NCI-H2029 treated with DMSO at 0.1 percent for 48 hours (cell line): ENCODE measurements at regions not wholly inside any gene's neighbourhood (a gene's known extent, or its start where the extent isn't known, plus 50 kb on each side); places are given as distances from the start of the nearest gene placed in this dataset.

Source experiments
- DNase-seq: peaks from one replicate; lab custom pipeline; 2025; lab: John Stamatoyannopoulos, UW

- DNase-seq = no peak
Observed at GRCh38 chr6:113411011-113411410, 446.1 kb upstream of the MARCKS start.

- DNase-seq = no peak
Observed at GRCh38 chr6:113412589-113413357, 444.4 kb upstream of the MARCKS start.

GRCh38 chr6:113414511-113414910 is 442.6 kb upstream of the MARCKS start:
- DNase-seq = no peak

GRCh38 chr6:113416170-113416569 is 441.0 kb upstream of the MARCKS start:
- DNase-seq = no peak

- no peak for DNase-seq
Observed at GRCh38 chr6:113420290-113420689, 436.9 kb upstream of the MARCKS start.

GRCh38 chr6:113421997-113422396 is 435.1 kb upstream of the MARCKS start:
- DNase-seq = no peak

GRCh38 chr6:113423956-113424355 is 433.2 kb upstream of the MARCKS start:
- DNase-seq = no peak

- no peak for DNase-seq
Observed at GRCh38 chr6:113425977-113426660, 431.0 kb upstream of the MARCKS start.

GRCh38 chr6:113427617-113428016 is 429.5 kb upstream of the MARCKS start:
- no peak for DNase-seq

GRCh38 chr6:113428702-113429101 is 428.4 kb upstream of the MARCKS start:
- DNase-seq = no peak

GRCh38 chr6:113432521-113433334 is 424.4 kb upstream of the MARCKS start:
- no peak for DNase-seq

- no peak for DNase-seq
Observed at GRCh38 chr6:113433335-113433991, 423.7 kb upstream of the MARCKS start.

- no peak for DNase-seq
Observed at GRCh38 chr6:113434641-113435040, 422.5 kb upstream of the MARCKS start.

- DNase-seq = no peak
Observed at GRCh38 chr6:113437566-113437965, 419.6 kb upstream of the MARCKS start.

GRCh38 chr6:113439866-113440265 is 417.3 kb upstream of the MARCKS start:
- no peak for DNase-seq

GRCh38 chr6:113442040-113442439 is 415.1 kb upstream of the MARCKS start:
- DNase-seq = no peak

- no peak for DNase-seq
Observed at GRCh38 chr6:113445201-113445600, 411.9 kb upstream of the MARCKS start.

GRCh38 chr6:113447088-113447831 is 409.9 kb upstream of the MARCKS start:
- no peak for DNase-seq

- no peak for DNase-seq
Observed at GRCh38 chr6:113449051-113449450, 408.1 kb upstream of the MARCKS start.

GRCh38 chr6:113450061-113450465 is 407.1 kb upstream of the MARCKS start:
- no peak for DNase-seq

GRCh38 chr6:113451049-113451448 is 406.1 kb upstream of the MARCKS start:
- DNase-seq = no peak
